Activated CD4-positive, alpha-beta T cell treated with anti-CD3 and anti-CD28 coated beads, Interleukin-10, Interleukin-2, amounts not matched to agents 100 ng/mL and 50 ng/mL, durations not matched to agents 16 hours and 8 hours (primary cell): ENCODE measurements at regions not wholly inside any gene's neighbourhood (a gene's known extent, or its start where the extent isn't known, plus 50 kb on each side); places are given as distances from the start of the nearest gene placed in this dataset.
"Not testable (repeated sequence)": the region's sequence is repeated elsewhere in the genome, so short reads cannot be mapped to it uniquely, and the experiment has no call there.

ENCODE experiments used
- DNase-seq: peaks from one replicate; pipeline ENCODE4 v3.0.0-alpha.2; 2020

DNA sequence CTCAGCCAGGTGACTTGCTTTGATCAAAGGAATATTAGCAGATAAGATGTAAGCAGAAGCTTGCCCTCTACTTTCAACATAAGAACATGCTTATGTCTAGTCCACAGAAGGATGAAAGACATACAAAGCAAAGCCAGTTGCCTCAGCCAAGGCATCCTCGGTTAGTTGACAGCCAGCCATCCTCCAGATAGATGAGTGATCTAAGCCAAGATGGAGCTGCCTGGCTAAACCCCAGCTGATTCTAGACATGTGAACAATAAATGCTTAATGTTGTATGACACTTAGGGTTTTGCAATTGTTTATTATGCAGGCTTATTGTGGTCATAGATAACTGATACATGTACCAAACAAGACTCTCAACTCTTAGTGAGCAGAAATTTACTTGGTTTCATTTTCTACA lies 157.6 kb upstream of the TMTC2 start:
- DNase-seq, result no peak

GRCh38 chr12:82529954-82530353 lies 156.8 kb upstream of the TMTC2 start:
- no peak for DNase-seq

GRCh38 chr12:82530394-82530793 lies 156.3 kb upstream of the TMTC2 start:
- no peak for DNase-seq

GRCh38 chr12:82533341-82533740 lies 153.4 kb upstream of the TMTC2 start:
- no peak for DNase-seq

- DNase-seq, result no peak
These were observed 149.3 kb upstream of the TMTC2 start for GRCh38 chr12:82537436-82537835.

GRCh38 chr12:82554529-82554928 lies 132.2 kb upstream of the TMTC2 start:
- peak; percentile 16 for DNase-seq

- no peak for DNase-seq
These were observed 131.0 kb upstream of the TMTC2 start for GRCh38 chr12:82555699-82556098.

GRCh38 chr12:82565966-82566365 lies 120.7 kb upstream of the TMTC2 start:
- DNase-seq, result no peak

GRCh38 chr12:82567688-82568087 lies 119.0 kb upstream of the TMTC2 start:
- no peak for DNase-seq

DNA sequence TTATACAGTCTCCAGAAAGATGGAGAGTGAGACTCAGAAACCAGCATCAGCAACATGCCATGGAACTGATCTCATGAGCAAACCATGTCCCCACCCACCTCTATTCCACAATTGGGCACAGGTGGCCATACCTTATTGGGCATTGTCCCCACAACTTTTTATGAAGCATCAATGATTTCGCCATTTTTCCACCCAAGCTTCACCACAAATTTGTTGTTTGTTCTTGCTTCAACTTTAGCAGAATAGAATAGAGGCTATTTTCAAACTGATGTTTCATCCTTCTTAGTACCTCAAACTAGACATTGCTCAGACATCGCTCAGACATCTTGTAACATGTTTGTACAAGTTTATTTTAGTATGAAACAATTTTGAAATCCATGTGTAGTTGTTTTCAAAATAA lies 112.5 kb upstream of the TMTC2 start:
- DNase-seq, result no peak

DNA sequence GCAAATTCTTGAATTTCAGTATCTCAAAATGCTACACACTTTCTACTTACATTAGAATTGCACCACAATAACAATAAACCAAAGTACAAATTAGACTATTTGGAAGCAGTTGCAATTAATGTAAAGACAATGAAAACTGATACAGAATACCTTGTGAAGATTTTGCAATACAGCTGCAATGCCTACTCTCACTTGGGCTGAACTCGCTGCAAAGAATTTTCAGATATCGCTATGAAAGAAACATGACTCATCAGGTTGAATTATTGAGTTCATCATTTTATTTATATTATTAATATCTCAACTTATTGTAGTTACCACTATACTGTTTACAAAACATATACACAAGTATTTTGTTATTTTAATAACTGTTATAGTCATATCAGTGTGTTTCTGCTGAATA lies 108.0 kb upstream of the TMTC2 start:
- no peak for DNase-seq

DNA sequence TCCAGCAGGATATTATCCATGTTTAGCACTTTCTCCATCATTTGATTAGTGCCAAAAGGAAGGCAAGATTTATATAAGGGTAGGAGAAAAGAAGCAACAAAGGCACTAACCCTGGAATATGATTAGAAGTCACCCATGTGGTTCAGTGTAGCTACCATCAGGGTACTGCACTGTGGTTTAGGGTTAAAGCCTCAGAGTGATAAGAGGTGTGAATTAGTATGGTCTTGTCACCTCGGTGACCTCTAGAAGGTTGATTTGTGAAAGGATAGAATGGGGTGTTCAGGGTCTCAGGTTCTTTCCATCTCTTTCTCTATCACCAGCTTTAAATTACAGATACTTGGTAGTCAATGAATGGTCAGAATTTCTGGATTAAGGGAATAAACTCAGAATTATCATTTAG lies 103.0 kb upstream of the TMTC2 start:
- DNase-seq, result no peak

DNA sequence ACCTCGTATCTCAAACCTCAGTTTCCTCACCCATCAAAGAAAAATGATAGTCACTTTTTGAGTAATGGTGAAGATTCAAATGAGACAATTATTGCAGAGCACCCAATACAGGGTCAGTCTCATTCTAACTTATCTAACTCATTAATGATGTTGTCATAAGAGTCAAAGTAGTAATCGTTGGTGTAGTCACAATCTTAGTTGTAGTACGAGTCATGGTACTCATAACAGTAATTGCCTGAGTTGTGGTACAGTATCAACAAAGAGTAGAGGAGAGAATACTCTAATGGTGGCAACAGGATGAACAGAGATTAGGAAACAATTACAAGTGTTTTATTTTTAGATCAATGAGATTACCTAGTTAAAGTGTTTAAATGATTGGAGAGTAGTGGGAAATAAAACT lies 93.6 kb upstream of the TMTC2 start:
- peak; percentile 6 for DNase-seq

- no peak for DNase-seq
These were observed 92.8 kb upstream of the TMTC2 start for GRCh38 chr12:82593901-82594396.

GRCh38 chr12:82595941-82596340 lies 90.8 kb upstream of the TMTC2 start:
- DNase-seq, result no peak

DNA sequence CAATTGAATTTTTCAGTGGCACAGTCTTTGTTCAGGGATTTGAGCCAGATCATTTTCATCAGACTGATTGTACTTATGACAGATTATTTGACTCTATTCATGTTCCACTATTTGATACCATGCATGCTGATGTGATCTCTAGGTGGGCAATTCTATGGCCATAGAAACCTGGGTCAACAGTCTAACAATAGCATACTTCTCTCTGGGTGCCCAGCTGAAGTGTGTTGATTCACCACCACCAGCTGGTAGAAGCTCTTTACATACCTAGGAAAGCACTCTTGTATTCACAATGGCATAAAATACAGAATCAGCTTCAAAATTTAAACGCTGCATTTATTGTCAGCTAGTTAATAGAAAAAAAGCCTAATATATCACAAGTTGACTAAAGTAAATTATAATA lies 90.2 kb upstream of the TMTC2 start:
- DNase-seq, result no peak

- no peak for DNase-seq
These were observed 86.3 kb upstream of the TMTC2 start for GRCh38 chr12:82600379-82600778.

- DNase-seq, result not testable (repeated sequence)
These were observed 83.1 kb upstream of the TMTC2 start for GRCh38 chr12:82603647-82604046.

DNA sequence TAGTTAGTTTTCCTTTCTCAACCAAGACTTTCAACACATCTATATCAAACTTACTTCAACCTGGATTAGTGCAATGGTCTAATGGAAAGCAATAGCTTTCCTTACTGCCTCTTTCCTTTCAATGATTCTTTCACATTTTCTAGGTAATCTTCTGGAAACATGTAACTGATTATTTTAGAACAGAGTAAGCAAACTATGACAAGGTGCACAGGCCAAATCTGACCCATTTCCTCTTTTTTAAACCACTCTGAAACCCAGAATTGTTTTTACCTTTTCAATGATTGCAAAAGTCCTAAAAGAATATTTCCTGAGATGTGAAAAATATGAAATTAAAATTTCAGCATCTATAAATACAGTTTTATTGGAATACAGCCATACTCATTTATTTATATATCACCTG lies 81.6 kb upstream of the TMTC2 start:
- no peak for DNase-seq

DNA sequence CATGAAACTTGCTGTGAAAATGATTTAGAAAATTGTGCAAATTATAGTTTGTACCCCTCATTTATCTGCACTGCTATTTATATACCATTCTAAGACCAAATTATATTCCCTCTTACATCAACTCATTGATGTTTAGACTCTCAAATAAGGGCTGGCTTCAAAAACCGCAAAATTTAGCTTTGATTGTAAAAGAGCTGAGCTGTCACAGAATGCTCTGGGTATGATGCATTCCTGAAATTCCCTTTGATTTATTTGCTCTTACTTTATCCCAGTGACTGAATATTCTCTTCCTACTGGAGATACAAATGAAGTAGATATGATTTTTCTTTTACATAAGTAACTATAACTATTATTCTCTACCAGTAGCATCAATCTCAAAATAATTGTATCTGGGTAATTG lies 78.0 kb upstream of the TMTC2 start:
- DNase-seq, result no peak

DNA sequence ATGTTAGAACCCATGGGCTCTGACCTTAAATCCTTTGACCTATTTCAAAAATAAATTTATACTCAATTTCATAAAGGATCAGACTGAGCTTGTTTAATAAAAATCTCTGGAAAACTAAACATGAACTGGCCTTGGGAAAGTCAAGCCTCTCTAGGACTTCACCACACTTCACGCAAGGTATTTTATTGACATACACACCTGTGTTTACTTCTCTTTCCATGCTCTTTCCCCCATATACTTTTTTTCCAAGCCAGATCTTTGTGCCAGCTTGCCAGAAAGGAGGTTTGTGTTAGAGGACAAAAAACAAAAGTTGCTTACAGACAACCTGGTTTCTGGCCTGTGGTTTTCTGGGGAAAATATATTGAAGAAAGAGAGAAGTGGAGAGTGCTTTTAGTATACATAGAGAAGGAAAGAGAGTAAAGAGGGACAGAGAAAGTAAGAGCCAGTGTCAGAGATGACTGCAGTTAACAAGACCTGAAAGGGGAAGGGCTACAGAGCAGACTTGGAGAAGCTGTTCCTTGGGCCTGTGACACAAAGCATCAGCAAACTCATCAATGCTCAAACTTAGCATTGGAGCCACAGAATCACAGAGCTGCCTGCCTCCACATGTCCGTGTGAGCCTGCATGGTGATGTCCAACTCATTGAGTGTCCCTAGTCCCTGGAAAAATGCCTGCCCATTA lies 77.3 kb upstream of the TMTC2 start:
- DNase-seq, result no peak

DNA sequence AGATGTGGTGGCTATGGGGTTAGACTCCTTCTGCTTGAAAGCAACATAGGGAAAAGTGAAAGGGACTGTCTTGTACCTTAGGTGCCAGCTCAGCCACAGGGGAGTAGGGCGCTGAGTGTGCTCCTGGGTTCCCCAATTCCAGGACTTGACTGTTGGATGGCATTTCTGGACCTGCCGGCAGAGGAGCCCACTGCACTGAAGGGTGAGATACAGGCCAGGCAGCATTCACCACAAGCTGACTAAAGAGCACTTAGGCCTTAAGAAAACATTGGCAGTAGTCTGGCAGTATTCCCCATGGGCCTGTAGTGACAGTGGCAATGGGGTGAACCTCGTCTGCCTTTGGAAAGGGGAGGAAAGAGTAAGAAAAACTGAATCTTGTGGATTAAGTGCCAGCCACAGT lies 67.1 kb upstream of the TMTC2 start:
- no peak for DNase-seq

DNA sequence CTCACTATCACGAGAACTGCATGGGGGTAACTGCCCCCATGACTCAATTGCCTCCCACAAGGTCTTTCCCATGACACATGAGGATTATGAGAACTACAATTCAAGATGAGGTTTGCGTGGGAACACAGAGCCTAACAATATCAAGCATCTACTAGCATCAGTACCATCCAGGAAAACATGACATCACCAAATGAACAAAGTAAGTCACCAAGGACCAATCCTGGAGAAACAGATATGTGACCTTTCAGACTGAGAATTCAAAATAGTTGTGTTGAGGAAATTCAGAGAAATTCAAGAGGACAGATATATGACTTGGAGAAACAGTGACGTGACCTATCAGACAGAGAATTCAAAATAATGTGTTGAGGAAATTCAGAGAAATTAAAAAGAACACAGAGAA lies 65.8 kb upstream of the TMTC2 start:
- DNase-seq, result no peak

GRCh38 chr12:82625523-82625922 lies 61.2 kb upstream of the TMTC2 start:
- DNase-seq, result no peak

DNA sequence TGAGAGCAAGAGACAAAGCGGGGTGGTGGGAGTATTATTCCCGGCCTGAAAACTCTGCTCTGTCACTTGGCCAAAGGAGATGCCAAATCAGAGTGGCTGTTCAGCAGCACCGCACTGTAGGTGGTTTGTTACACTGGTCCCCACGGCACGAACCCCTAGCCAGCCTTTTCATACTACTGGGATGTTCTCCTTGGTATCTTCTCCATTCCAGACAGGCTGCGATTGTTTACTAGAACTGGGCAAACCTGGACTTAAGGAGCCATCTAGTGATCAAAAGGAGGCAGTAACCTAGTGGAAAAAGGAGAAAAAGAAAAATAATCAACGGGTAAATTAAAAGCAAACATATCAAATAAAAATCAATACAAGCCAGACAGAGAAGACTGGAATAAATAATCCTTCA lies 58.9 kb upstream of the TMTC2 start:
- no peak for DNase-seq
